Urothelium cell line (cell line): ENCODE measurements at regions not wholly inside any gene's neighbourhood (a gene's known extent, or its start where the extent isn't known, plus 50 kb on each side); places are given as distances from the start of the nearest gene placed in this dataset.

Experiments used
- DNase-seq: peaks from one replicate; pipeline ENCODE4 v3.0.0; 2011; ENCODE audit warnings: low spot score, mixed read lengths
- FAIRE-seq: peaks from 2 replicates; lab custom pipeline; 2011; peaks lifted over from hg19 to GRCh38; lab: Jason Lieb, UNC

GRCh38 chr3:150177673-150178381, 207.1 kb upstream of the PFN2 start:
- FAIRE-seq (no peak), DNase-seq (no peak)

GRCh38 chr3:150174179-150174578, 203.5 kb upstream of the PFN2 start:
- no peak for DNase-seq
- no peak for FAIRE-seq

GRCh38 chr3:150172356-150172755, 201.7 kb upstream of the PFN2 start:
- DNase-seq (no peak), FAIRE-seq (no peak)

- no peak for DNase-seq
- FAIRE-seq, result no peak
Measured at GRCh38 chr3:150170852-150171520, 200.3 kb upstream of the PFN2 start.

GRCh38 chr3:150169330-150169940, 198.7 kb upstream of the PFN2 start:
- FAIRE-seq, result no peak

GRCh38 chr3:150168698-150169097, 198.0 kb upstream of the PFN2 start:
- DNase-seq (no peak), FAIRE-seq (no peak)

More at GRCh38 chr3:150169330-150169940, 198.7 kb upstream of the PFN2 start:
- no peak for DNase-seq

GRCh38 chr3:150165396-150166094, 194.8 kb upstream of the PFN2 start:
- no peak for FAIRE-seq
- no peak for DNase-seq

- DNase-seq, result no peak
- no peak for FAIRE-seq
Measured at GRCh38 chr3:150161011-150161410, 190.3 kb upstream of the PFN2 start.

GRCh38 chr3:150158943-150159625, 188.4 kb upstream of the PFN2 start:
- FAIRE-seq (no peak), DNase-seq (no peak)

- no peak for FAIRE-seq
- no peak for DNase-seq
Measured at GRCh38 chr3:150152567-150152966, 181.9 kb upstream of the PFN2 start.

GRCh38 chr3:150150633-150151032, 179.9 kb upstream of the PFN2 start:
- DNase-seq (no peak), FAIRE-seq (no peak)

- DNase-seq, result no peak
Measured at GRCh38 chr3:150149651-150150051, 179.0 kb upstream of the PFN2 start.

GRCh38 chr3:150148227-150148626, 177.5 kb upstream of the PFN2 start:
- no peak for FAIRE-seq
- no peak for DNase-seq

More at GRCh38 chr3:150149651-150150051, 179.0 kb upstream of the PFN2 start:
- no peak for FAIRE-seq

- no peak for FAIRE-seq
- no peak for DNase-seq
Measured at GRCh38 chr3:150147776-150148175, 177.1 kb upstream of the PFN2 start.

- DNase-seq (peak; percentile 55), FAIRE-seq (no peak)
Measured at GRCh38 chr3:150146991-150147761, 176.5 kb upstream of the PFN2 start.

GRCh38 chr3:150145659-150146058, 175.0 kb upstream of the PFN2 start:
- FAIRE-seq, result no peak

GRCh38 chr3:150144191-150144708, 173.6 kb upstream of the PFN2 start:
- no peak for DNase-seq
- FAIRE-seq, result no peak

More at GRCh38 chr3:150145659-150146058, 175.0 kb upstream of the PFN2 start:
- DNase-seq, result no peak

- FAIRE-seq (no peak), DNase-seq (no peak)
Measured at GRCh38 chr3:150142936-150143335, 172.2 kb upstream of the PFN2 start.

GRCh38 chr3:150141790-150142326, 171.2 kb upstream of the PFN2 start:
- DNase-seq (no peak), FAIRE-seq (no peak)
